NCI-H524 (cell line): ENCODE measurements at regions not wholly inside any gene's neighbourhood (a gene's known extent, or its start where the extent isn't known, plus 50 kb on each side); places are given as distances from the start of the nearest gene placed in this dataset.
"Not testable (repeated sequence)": the region's sequence is repeated elsewhere in the genome, so short reads cannot be mapped to it uniquely, and the experiment has no call there.

Source experiments
- DNase-seq, 2 experiments: peaks; one replicate each; lab custom pipeline; 2025; lab: John Stamatoyannopoulos, UW

GRCh38 chr10:64115908-64116643 lies 594.9 kb downstream of the REEP3 start:
- DNase-seq = peak in 1 of 2 experiments; percentile 40

GRCh38 chr10:64116707-64117106 lies 595.5 kb downstream of the REEP3 start:
- DNase-seq = no peak

GRCh38 chr10:64118736-64119135 lies 597.5 kb downstream of the REEP3 start:
- DNase-seq = no peak

DNA sequence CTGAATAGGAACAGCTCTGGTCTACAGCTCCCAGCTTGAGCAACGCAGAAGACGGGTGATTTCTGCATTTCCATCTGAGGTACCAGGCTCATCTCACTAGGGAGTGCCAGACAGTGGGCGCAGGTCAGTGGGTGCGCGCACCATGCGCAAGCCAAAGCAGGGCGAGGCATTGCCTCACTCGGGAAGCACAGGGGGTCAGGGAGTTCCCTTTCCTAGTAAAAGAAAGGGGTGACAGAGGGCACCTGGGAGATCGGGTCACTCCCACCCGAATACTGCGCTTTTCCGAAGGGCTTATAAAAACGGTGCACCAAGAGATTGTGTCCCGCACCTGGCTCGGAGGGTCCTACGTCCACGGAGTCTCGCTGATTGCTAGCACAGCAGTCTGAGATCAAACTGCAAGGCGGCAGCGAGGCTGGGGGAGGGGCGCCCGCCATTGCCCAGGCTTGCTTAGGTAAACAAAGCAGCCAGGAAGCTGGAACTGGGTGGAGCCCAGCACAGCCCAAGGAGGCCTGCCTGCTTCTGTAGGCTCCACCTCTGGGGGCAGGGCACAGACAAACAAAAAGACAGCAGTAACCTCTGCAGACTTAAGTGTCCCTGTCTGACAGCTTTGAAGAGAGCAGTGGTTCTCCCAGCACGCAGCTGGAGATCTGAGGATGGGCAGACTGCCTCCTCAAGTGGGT lies 599.2 kb downstream of the REEP3 start:
- not testable (repeated sequence) for DNase-seq

DNA sequence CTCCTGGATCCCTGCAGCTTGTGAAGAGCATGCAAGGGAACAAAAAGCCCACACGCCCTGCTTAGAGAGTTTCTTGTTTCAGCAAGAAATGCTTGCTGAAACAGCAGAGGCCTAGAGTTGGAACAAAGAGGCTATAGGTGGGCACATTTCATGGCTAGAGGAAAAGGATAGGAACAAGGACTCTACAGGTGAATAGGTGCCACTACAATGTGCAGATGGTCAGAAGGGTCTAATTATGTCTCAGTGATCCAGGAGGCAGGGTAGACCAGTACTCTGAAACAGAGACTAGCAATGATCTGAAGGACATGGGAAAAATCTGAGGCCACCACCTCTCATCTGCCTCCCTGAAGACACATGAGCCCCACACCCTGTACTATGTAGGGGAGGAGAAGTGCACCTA lies 609.0 kb downstream of the REEP3 start:
- no peak for DNase-seq

DNA sequence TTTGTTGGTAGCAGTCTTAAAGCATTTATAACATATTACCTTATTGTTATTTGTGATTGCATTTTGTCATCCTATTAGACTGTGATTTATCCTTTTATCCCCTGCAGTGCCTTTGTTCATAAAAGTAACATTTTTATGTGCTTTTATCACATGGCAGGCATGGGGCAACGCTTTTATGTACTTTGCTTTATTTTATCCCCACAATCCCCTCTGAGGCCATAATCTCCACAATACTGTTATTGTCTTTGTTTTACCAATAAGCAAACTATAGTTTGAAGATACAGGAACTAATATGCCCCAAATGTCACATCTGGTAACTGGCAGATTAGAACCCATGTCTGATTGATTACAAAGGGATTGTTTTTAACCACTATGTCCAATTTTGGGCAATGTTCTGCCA lies 613.5 kb downstream of the REEP3 start:
- DNase-seq = no peak

DNA sequence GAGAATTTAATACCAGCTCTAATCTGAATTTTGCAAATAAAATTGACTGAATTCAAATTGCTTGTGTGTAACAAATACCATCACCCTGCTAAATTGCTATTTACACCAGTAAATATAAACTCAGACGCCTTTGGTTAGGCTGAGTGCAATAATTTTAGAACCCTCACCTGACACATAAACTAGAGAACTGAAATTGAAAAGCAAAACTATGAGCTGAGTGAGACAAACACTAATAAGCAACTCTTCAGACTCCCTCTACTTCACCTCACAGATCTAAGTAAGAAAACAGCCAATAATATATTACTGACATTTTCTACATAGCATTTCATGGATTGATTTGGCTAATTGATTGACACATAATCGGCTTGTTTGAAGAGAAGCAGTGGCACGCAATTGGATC lies 621.2 kb downstream of the REEP3 start:
- no peak for DNase-seq

DNA sequence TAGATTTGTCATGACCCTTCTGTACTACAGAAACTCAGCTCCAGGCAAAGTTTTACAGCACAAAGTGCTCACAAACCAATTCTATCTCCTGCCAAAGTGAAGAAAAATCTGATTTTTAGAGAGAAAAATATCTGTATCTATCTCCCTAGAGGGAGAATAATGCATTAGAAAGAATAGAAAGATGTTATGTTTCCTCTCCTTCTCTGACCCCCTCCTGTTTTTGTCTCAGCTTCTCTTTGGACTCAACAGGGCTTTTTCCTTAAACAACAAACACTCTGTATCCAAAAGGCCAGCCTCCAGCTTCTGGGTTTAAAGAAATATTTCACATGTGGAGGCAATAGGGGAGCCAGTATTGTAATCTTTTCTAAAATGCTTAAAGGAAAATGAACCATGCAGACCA lies 627.4 kb downstream of the REEP3 start:
- no peak for DNase-seq

GRCh38 chr10:64156166-64156565 lies 635.0 kb downstream of the REEP3 start:
- DNase-seq = peak in 1 of 2 experiments; percentile 3

DNA sequence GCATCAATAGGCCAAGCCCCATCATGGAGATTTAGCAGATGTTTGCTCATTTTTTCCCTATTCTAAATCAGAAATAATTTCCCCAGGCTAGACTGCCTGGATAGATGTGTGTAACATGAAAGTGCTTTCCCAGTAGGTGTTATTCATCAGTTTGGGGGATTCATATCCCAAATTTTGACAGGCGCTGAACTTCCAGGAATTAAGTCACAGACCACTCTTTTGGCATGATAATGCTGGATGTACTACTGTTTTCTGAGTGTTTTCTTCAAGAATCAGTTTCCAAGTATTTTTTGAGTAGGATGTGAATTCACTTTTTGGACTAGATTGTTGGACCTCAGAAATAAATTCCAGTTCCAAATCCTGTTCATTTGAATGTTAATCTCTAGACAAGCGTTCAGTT lies 637.4 kb downstream of the REEP3 start:
- no peak for DNase-seq

DNA sequence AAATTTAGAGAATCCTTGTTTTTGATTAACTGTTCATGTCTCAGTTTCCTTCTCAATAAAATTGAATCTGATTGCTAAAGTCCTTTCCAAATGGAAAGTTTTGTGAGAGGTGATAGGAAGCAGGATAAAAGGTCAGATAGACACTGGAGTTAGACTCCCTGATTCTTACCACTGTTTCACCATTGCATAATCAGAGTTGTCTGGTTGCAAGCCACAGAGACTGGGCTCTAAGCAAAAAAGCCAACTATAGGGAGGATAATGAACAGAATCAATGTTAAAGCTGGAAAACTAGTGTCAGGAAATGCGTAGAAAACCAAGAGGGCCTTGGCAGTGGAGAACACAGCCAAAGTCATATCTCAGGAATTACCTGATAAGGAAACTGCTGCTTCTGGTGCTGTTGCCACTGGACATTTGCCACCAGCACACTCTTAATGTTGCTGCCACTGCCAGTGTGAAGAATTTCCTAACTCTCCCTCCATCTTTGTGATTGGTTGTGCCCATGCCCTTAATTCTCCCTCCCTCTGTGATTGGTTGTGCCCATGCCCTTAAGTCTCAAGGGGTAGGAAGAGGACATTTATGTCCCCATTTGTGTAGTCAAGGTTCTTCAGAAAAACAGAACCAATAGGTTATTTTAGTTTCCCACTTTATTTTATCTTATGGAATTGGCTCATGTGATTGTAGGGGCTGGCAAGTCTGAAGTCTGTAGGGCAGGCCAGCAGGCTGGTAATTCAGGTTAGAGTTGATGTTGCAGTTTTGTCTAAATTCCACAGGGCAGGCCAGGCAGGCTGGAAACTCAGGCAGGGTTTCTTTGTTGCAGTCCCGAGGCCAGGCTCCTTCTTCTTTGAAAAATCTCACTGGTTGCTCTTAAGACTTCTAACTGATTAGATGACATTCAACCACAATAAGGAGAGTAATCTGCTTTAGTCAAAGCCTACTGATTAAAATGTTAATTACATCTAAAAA lies 639.0 kb downstream of the REEP3 start:
- no peak for DNase-seq

- DNase-seq = no peak
Observed at GRCh38 chr10:64170791-64171190, 649.6 kb downstream of the REEP3 start.

GRCh38 chr10:64173826-64174225 lies 652.6 kb downstream of the REEP3 start:
- DNase-seq = no peak

DNA sequence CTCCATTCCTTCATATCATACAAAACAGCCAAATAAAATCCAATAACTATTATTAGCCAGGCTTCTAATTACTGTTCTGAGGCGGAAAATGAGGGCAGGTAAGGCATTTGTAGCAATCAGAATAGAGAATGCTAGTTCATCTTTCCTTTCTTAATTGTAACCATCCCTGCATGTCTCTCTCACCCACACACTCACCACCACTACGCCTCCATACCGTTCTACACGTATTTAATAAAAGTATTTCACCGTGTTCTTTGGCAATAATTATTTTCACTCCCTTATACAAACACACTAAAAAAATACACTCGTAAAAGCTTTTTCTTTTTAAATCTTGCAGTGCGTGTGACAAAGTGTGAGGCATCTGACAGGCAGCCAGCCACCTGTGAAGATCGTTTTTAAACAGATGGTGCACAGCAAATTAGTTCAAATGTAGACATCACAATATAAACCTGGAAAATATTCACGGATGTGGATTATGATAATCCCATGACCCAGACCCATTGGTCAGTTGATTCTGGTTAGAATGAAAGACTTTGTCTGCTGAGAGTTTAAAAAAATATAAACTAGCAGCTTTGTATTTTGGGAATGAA lies 653.6 kb downstream of the REEP3 start:
- DNase-seq = peak; percentile 33 to 73

DNA sequence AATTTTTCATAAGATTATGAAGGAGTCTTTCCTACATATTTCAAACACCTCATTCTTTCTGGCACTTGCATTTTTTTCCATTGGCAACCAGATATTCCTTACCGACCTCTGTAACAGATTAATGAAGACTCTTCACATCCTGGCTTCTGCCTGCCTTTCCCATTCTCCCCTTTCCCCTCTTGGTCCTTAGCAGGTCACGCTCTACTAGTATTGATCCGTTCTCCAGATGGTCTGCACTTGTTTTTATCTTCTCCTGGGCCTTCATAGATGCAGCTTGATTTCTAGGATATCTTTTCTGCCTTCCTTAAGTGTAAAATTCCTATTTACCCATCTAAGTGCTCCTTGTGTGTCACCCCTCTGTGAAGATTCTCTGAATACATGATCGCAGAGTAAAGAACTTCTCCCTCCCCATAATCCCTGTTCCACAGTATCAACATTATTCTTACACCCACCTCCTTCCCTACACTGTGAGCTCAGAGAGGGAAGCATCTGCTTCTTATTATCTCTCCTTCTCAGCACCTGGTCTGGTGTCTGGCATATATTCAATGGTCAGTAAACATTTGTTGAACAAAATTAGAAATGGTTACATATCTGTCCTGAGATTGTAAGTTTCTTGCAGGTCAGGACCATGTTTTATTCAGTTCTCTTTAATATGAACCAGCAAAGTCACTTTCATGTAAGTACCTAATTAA lies 654.2 kb downstream of the REEP3 start:
- peak; percentile 56 to 81 for DNase-seq

- no peak for DNase-seq
Observed at GRCh38 chr10:64182671-64183070, 661.5 kb downstream of the REEP3 start.

- no peak for DNase-seq
Observed at GRCh38 chr10:64191286-64191685, 670.1 kb downstream of the REEP3 start.

GRCh38 chr10:64196638-64197315 lies 675.6 kb downstream of the REEP3 start:
- DNase-seq = no peak

DNA sequence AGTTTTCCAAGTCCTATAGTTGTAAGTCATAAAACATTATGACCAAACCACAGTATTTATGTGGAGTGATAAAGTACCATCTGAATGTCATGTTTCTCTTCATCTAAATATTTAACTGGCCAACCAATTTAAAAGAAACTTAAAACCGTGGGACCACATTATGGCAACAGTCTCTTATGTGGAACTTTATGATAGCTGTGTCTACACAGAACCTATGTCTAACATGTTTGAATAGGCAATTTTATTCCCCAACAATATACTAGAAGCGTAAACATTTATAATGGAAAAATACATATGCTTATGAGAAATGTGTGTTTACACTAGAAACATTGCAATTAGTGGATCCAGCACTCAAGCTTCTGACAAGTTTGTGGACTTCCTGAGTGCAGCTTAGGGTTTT lies 680.7 kb downstream of the REEP3 start:
- no peak for DNase-seq

DNA sequence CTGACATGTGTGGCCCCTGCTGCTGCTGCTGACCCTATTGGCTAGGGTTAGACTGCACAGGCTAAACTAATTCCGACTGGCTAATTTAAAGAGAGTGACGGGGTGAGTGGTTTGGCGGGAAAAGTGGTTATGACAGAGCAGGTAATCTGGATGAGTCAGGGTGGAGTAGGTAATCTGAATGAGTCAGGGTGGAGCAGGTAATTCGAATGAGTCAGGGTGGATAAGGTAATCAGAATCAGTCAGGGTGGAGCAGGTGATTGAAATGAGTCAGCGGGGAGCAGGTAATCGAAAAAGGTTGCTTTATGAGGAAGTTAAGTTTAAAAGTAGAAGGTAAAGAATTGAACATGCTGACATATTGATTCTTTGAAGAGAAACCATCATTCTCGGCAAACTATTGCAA lies 683.3 kb downstream of the REEP3 start:
- not testable (repeated sequence) for DNase-seq

GRCh38 chr10:64206409-64206808 lies 685.2 kb downstream of the REEP3 start:
- DNase-seq = no peak
